PC-9 (cell line): ENCODE measurements at regions not wholly inside any gene's neighbourhood (a gene's known extent, or its start where the extent isn't known, plus 50 kb on each side); places are given as distances from the start of the nearest gene placed in this dataset.

Experiments used
- BruUV-seq: library from RNA; stranded (reverse); fragments of 400-500 nt; replicated peaks from 2 replicates; lab custom pipeline; 2021; lab: Mats Ljungman, UMichigan
- CTCF ChIA-PET: fragments of 300-600 bp; sonication (Branson Sonifier 250); formaldehyde crosslinking; loops from one replicate; lab custom pipeline; 2022; ENCODE audit warnings: antibody characterized with exemption; lab: Charles Lee
- POLR2A ChIA-PET: fragments of 300-600 bp; sonication (Branson Sonifier 250); formaldehyde crosslinking; loops from one replicate; lab custom pipeline; 2022; ENCODE audit warnings: antibody characterized with exemption; ENCODE audit not compliant: unreplicated experiment; lab: Charles Lee
- DNase-seq, 2 experiments: peaks; one replicate each; pipeline versions ENCODE4 v3.0.0 to v3.0.0-alpha.2; 2015 to 2022; ENCODE audit warnings: mixed read lengths in 1 of 2
- H2AFZ ChIP-seq: fragments of 200-600 bp; sonication (generic); 2 replicates; pipeline ENCODE4 v1.8.1; 2017; ENCODE audit warnings: antibody characterized with exemption
- H3F3A ChIP-seq: fragments of 200-600 bp; sonication (generic); 2 replicates; pipeline ENCODE4 v1.8.1; 2017; ENCODE audit warnings: antibody characterized with exemption, mild to moderate bottlenecking, low read depth; ENCODE audit not compliant: insufficient read depth
- H3K27ac ChIP-seq: fragments of 200-600 bp; sonication (generic); 2 replicates; pipeline ENCODE4 v1.6.1; 2016; ENCODE audit warnings: mixed run types
- H3K27me3 ChIP-seq: fragments of 200-600 bp; sonication (generic); 2 replicates; pipeline ENCODE4 v1.6.1; 2016; ENCODE audit warnings: low read depth, mixed run types; ENCODE audit not compliant: insufficient read depth
- H3K36me3 ChIP-seq: fragments of 200-600 bp; sonication (generic); 2 replicates; pipeline ENCODE4 v1.6.1; 2016; ENCODE audit warnings: low read depth, mixed run types
- H3K4me1 ChIP-seq: fragments of 200-600 bp; sonication (generic); replicated peaks from 2 replicates; pipeline ENCODE4 v1.6.1; 2016; ENCODE audit warnings: mixed run types; ENCODE audit not compliant: insufficient read depth
- H3K4me2 ChIP-seq: fragments of 200-600 bp; sonication (generic); 2 replicates; pipeline ENCODE4 v1.6.1; 2017; ENCODE audit warnings: mixed run types
- H3K4me3 ChIP-seq: fragments of 200-600 bp; sonication (generic); 2 replicates; pipeline ENCODE4 v1.6.1; 2016; ENCODE audit warnings: mixed run types
- H3K79me2 ChIP-seq: fragments of 200-600 bp; sonication (generic); 2 replicates; pipeline ENCODE4 v1.6.1; 2017; ENCODE audit warnings: low read depth, mixed run types
- H3K9me2 ChIP-seq: fragments of 200-600 bp; sonication (generic); 2 replicates; pipeline ENCODE4 v1.8.1; 2017; ENCODE audit warnings: mild to moderate bottlenecking; ENCODE audit not compliant: insufficient read depth
- H3K9me3 ChIP-seq: fragments of 200-600 bp; sonication (generic); 2 replicates; pipeline ENCODE4 v1.8.1; 2016; ENCODE audit warnings: low read depth; ENCODE audit not compliant: insufficient read depth
- H4K20me1 ChIP-seq: fragments of 200-600 bp; sonication (generic); 2 replicates; pipeline ENCODE4 v1.8.1; 2017; ENCODE audit not compliant: insufficient read depth
- CTCF ChIP-seq: fragments of 200-600 bp; sonication (generic); conservative IDR thresholded peaks from 2 replicates; pipeline ENCODE4 v1.6.1; 2017; ENCODE audit warnings: mixed run types, antibody characterized with exemption, mild to moderate bottlenecking, moderate library complexity
- EZH2 ChIP-seq: fragments of 200-600 bp; sonication (generic); IDR thresholded peaks from 2 replicates; pipeline ENCODE4 v1.8.0; 2017; ENCODE audit warnings: antibody characterized with exemption, low read depth
- intact Hi-C: fragments of 100-400 bp; cut with micrococcal nuclease; formaldehyde crosslinking; loops from one replicate; pipeline ENCODE4 v1.10.0; 2022; ENCODE audit not compliant: unreplicated experiment

DNA sequence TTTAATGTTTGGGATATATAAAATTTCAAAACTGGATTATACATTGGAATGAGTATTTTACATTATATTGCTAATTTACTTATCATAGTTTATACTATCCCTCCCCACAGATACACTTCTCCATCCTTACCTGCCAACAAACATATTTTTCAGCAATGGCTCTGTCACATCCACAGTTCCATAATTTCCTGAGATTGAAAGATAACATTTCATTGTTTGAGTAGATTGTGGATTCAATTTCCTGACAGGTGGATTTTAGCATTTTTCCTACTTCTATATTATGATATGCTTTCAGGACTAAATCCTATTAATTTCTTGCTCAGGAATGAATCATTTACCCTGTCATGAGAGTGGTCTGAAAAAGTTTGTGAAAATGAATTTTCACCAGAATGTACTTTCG is 115.3 kb upstream of the KLHL4 start:
- ChIA-PET CTCF (no interaction called here), POLR2A (no interaction called here)
- no peak overlapping the region for H2AFZ ChIP-seq
- no peak for DNase-seq
- no peaks in the 10 kb centered on the region for H3K27me3 ChIP-seq
- no peak overlapping the region for H3K27ac ChIP-seq
- no peaks in the 10 kb centered on the region for H3K79me2 ChIP-seq
- no peaks in the 10 kb centered on the region for H3F3A ChIP-seq
- H3K36me3 ChIP-seq = no peaks in the 10 kb centered on the region
- TF ChIP-seq EZH2 = no peak
- no peak for TF ChIP-seq CTCF
- H3K4me1 ChIP-seq = no peaks in the 10 kb centered on the region
- H3K4me3 ChIP-seq = no peak overlapping the region
- intact Hi-C loops = no loop called here
- no peak overlapping the region for H3K4me2 ChIP-seq
- no TSS peak for BruUV-seq
- H3K9me3 ChIP-seq = no peaks in the 10 kb centered on the region
- H4K20me1 ChIP-seq = no peaks in the 10 kb centered on the region
- no peaks in the 10 kb centered on the region for H3K9me2 ChIP-seq

GRCh38 chrX:87403551-87403950 is 114.1 kb upstream of the KLHL4 start:
- ChIA-PET POLR2A (no interaction called here), CTCF (no interaction called here)
- no peaks in the 10 kb centered on the region for H3K9me2 ChIP-seq
- no peaks in the 10 kb centered on the region for H3K27me3 ChIP-seq
- H3K9me3 ChIP-seq = no peaks in the 10 kb centered on the region
- no peak for DNase-seq
- H3K27ac ChIP-seq = no peak overlapping the region
- no peaks in the 10 kb centered on the region for H3K36me3 ChIP-seq
- no peak overlapping the region for H3K4me2 ChIP-seq
- intact Hi-C loops = no loop called here
- no peaks in the 10 kb centered on the region for H3K79me2 ChIP-seq
- no peaks in the 10 kb centered on the region for H3F3A ChIP-seq
- no peak overlapping the region for H2AFZ ChIP-seq
- H3K4me3 ChIP-seq = no peak overlapping the region
- TF ChIP-seq EZH2 = no peak
- no peak for TF ChIP-seq CTCF
- BruUV-seq = no TSS peak
- H4K20me1 ChIP-seq = no peaks in the 10 kb centered on the region
- no peaks in the 10 kb centered on the region for H3K4me1 ChIP-seq

DNA sequence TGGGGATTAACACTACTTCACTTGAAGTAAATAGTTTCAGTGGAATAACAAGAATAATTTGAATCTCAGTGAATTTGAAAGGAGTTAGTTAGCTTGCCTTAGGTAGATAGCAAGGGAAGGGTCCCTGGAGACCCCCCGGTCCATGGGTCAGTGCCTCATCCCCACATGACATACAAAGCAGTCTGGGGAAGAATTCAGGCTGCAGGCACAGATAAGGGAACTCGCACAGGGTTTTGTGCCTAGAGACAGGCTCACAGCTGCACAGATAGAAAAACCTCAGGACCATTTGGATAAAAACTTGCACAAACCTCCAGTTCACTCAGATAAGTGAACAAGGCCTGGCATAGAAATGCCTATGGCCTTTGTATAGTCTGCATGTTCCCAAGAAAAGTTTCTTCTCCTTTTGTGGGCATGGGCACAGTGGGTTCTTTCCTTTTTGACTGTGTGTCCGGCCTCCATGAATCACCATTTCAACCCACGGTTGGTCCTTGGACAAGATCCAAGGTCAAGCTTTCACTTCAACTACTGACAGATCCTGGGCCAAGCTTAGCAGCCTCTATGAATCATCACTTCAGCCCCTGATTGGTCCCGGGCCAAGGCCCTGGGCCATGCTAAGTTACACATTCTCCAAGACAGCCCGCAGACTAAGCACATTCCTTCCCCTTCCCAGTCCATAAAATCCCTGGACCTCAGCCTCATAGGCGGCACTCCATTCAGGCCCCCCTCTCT is 108.3 kb upstream of the KLHL4 start:
- CTCF ChIA-PET = no interaction called here
- Histone ChIP-seq H3K4me3 (no peak overlapping the region), H3K79me2 (no peaks in the 10 kb centered on the region), H3K4me2 (no peak overlapping the region), H3K9me3 (no peaks in the 10 kb centered on the region), H3K9me2 (no peaks in the 10 kb centered on the region), H4K20me1 (no peaks in the 10 kb centered on the region), H3F3A (no peaks in the 10 kb centered on the region), H3K4me1 (no peaks in the 10 kb centered on the region), H2AFZ (no peak overlapping the region), H3K27ac (no peak overlapping the region), H3K36me3 (no peaks in the 10 kb centered on the region), H3K27me3 (no peaks in the 10 kb centered on the region)
- no TSS peak for BruUV-seq
- POLR2A ChIA-PET = no interaction called here
- peak; percentile 45 to 71 for DNase-seq
- TF ChIP-seq CTCF (no peak), EZH2 (no peak)
- intact Hi-C loops = loop anchor here (2.0 kb wide), 1 partner anchor 118 kb away; no protein-coding TSS in a partner anchor
